ENCODE measurements at regions not wholly inside any gene's neighbourhood (a gene's known extent, or its start where the extent isn't known, plus 50 kb on each side); places are given as distances from the start of the nearest gene placed in this dataset.

DNA sequence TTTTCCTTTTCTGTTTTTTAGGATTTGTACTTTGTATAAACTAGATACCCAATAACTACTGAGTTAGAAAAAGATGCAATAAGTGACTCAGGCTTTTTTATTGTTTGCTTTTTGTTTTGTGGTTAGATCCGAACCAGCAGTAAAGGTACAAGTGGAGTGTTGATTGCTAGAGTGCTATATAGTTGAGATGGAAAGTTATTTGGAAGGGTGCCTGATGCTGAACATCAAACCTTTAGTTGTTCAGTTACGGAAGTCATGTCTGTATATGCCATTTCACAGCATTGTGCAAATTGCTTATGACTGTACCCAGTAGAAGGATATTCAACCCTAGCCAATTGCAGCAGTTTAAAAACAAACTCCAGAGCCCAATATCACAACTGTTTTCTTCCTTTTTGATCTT, 285.1 kb downstream of the MAT2B start:
- no peak for DNase-seq (ENCODE audit: low spot score, unreplicated experiment)
- Mint-ChIP-seq H3K27ac (no peak overlapping the region), H3K4me1 (ENCODE audit: low read depth) (peaks cover 18% of the 10 kb centered on the region), H3K36me3 (ENCODE audit: insufficient read depth) (no peaks in the 10 kb centered on the region), H3K9me3 (ENCODE audit: low read depth) (peaks cover 9% of the 10 kb centered on the region), H3K27me3 (no peaks in the 10 kb centered on the region), H3K4me3 (ENCODE audit: low read depth) (no peak overlapping the region)
- TF ChIP-seq CTCF (IDR thresholded peaks at IDR 0.05; ENCODE audit: unreplicated experiment) = no peak

- H3K27me3 Mint-ChIP-seq = no peaks in the 10 kb centered on the region
- no peak for DNase-seq (ENCODE audit: low spot score, unreplicated experiment)
- H3K27ac Mint-ChIP-seq = no peak overlapping the region
- no peak overlapping the region for H3K4me3 Mint-ChIP-seq (ENCODE audit: low read depth)
- H3K4me1 Mint-ChIP-seq (ENCODE audit: low read depth) = peaks cover 12% of the 10 kb centered on the region
- no peaks in the 10 kb centered on the region for H3K36me3 Mint-ChIP-seq (ENCODE audit: insufficient read depth)
- H3K9me3 Mint-ChIP-seq (ENCODE audit: low read depth) = no peaks in the 10 kb centered on the region
- no peak for TF ChIP-seq CTCF (IDR thresholded peaks at IDR 0.05; ENCODE audit: unreplicated experiment)
Measured at GRCh38 chr5:163794993-163795392, 289.6 kb downstream of the MAT2B start.

DNA sequence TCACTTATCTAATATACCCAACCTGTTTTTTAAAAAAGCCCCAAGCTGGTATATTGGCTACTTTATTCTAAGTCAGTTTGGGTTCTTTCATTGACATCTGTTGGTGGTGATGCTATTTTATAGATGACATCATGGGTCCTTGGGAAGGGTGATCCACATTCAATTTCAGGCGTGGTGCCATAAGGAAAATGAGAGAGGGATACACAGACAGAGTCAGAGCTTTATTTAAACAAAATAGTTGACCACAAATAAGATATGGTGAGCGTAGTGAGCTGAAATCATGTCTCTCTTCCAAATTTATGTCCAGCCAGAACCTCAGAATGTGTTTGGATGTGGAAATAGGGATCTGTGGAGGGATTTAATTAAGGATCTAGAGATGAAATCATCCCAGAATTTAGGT, 302.4 kb downstream of the MAT2B start:
- no peaks in the 10 kb centered on the region for H3K36me3 Mint-ChIP-seq (ENCODE audit: insufficient read depth)
- H3K27me3 Mint-ChIP-seq = no peaks in the 10 kb centered on the region
- H3K9me3 Mint-ChIP-seq (ENCODE audit: low read depth) = no peaks in the 10 kb centered on the region
- H3K4me1 Mint-ChIP-seq (ENCODE audit: low read depth) = peaks cover 14% of the 10 kb centered on the region
- H3K4me3 Mint-ChIP-seq (ENCODE audit: low read depth) = no peak overlapping the region
- H3K27ac Mint-ChIP-seq = no peak overlapping the region
- DNase-seq (ENCODE audit: low spot score, unreplicated experiment) = no peak
- no peak for TF ChIP-seq CTCF (IDR thresholded peaks at IDR 0.05; ENCODE audit: unreplicated experiment)

DNA sequence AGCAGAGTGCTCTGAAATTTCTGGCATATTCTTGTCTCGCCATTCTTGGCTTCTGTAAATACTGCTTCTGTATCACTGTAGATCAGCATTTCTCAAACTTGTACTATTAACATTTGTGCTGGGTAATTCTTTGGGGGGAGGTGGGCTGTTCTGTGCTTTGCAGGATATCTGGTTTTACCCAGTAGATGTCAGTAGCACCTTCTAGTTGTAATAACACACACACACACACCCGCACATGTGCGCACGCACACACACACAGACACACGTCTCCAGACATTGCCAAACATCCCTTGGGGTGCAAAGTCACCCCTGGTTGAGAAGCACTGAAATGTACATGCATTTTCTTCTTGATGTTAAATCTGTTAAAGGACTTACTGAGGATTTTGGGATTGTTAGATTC, 304.1 kb downstream of the MAT2B start:
- H3K27ac Mint-ChIP-seq = no peak overlapping the region
- H3K4me3 Mint-ChIP-seq (ENCODE audit: low read depth) = no peak overlapping the region
- no peaks in the 10 kb centered on the region for H3K27me3 Mint-ChIP-seq
- DNase-seq (ENCODE audit: low spot score, unreplicated experiment) = no peak
- H3K9me3 Mint-ChIP-seq (ENCODE audit: low read depth) = no peaks in the 10 kb centered on the region
- no peaks in the 10 kb centered on the region for H3K36me3 Mint-ChIP-seq (ENCODE audit: insufficient read depth)
- H3K4me1 Mint-ChIP-seq (ENCODE audit: low read depth) = peaks cover 26% of the 10 kb centered on the region
- no peak for TF ChIP-seq CTCF (IDR thresholded peaks at IDR 0.05; ENCODE audit: unreplicated experiment)

DNA sequence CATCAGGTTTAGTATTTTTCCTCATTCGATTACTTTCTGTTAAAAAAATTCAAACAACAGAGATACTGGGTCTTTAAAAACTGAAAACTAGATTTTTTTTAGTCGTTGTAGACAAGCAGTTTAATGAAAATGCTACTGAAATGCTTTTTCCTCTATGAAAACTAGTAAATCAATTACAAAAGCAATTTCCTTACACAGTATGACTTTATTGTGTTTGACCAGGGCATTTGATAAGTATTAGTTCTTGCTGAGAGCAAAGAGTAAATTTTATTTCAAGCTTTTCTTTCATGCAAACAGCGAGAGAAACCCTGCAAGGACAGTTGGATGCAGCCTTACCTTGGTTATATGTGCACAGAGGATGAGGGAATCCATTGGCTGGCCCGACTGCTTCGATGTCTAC, 308.5 kb downstream of the MAT2B start:
- Mint-ChIP-seq H3K4me1 (ENCODE audit: low read depth) (peaks cover 26% of the 10 kb centered on the region), H3K9me3 (ENCODE audit: low read depth) (peaks cover 11% of the 10 kb centered on the region), H3K36me3 (ENCODE audit: insufficient read depth) (peaks cover 2% of the 10 kb centered on the region), H3K27me3 (no peaks in the 10 kb centered on the region), H3K27ac (no peak overlapping the region), H3K4me3 (ENCODE audit: low read depth) (no peak overlapping the region)
- no peak for TF ChIP-seq CTCF (IDR thresholded peaks at IDR 0.05; ENCODE audit: unreplicated experiment)
- DNase-seq (ENCODE audit: low spot score, unreplicated experiment) = no peak
